ENCODE measurements at regions not wholly inside any gene's neighbourhood (a gene's known extent, or its start where the extent isn't known, plus 50 kb on each side); places are given as distances from the start of the nearest gene placed in this dataset.

DNA sequence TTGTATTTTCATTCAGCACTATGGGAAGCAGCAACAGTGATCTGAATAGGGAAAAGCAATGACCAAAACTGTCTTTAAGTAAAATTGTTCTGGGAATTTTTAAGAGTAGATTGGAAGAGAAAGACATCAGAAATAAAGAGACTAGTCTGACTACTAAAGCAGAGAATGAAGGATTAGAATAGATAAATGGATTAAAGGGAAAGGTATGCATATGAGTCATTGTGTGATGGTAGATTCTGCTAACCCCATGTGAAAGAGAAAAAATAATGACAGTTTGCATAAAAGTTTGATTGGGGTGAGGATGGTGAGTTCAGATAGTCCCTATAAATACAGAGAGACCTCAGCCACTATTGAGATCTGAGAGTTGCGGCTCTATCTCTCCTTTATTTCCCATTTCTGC, 139.6 kb upstream of the DCC start:
- H3K9me3 ChIP-seq (ENCODE audit: control insufficient read depth, insufficient read depth, low read length): no peaks in the 10 kb centered on the region
- TF ChIP-seq CTCF (IDR thresholded peaks at IDR 0.05; ENCODE audit: low read depth, low read length): no peak
- ChIA-PET POLR2A (no interaction called here), CTCF (no interaction called here)
- H3K4me3 ChIP-seq (ENCODE audit: low read depth, low read length): no peak overlapping the region
- no peaks in the 10 kb centered on the region for H3K27me3 ChIP-seq (ENCODE audit: control insufficient read depth, insufficient read depth, low read length)
- no peak for DNase-seq (ENCODE audit: low read depth, low spot score)
- no peak overlapping the region for H3K27ac ChIP-seq (ENCODE audit: low read depth, low read length)

DNA sequence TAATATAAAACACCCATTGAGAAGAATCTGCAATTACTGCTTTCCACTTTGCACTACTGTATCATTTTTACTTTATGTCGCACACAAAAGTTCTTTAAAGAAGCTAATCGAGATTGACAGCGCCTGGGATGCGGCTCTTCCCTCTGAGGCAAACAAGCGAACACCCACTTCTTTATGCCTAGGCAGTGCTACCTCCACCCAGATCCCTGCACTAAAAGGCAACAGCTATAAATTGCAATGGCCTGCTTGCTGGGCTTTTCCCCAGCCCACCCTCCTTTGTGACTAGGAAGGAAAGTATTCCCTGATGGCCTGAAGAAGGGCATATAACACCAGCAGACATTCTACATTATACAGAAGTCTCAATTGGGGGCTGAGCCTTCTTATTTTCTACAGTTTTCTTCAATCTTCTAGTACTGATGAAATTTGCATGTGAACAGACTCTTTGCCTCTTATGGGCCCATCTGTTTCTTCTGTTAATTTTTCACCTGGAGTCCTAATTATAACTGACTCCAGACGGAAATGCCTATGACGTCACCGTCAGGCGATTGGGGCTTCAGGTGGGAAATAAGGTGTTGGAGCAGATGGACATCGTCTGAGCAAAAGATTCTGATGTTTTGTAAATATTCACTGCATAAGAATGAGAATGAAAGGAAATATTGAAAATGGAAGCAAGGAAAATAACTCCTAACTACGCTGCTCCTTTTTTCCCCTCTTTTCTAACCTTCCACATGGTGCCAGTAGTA, 138.9 kb upstream of the DCC start:
- ChIA-PET POLR2A (no interaction called here), CTCF (no interaction called here)

GRCh38 chr18:52208646-52209045, 131.4 kb upstream of the DCC start:
- H3K27ac ChIP-seq (ENCODE audit: low read depth, low read length): no peak overlapping the region
- H3K9me3 ChIP-seq (ENCODE audit: control insufficient read depth, insufficient read depth, low read length): no peaks in the 10 kb centered on the region
- CTCF ChIA-PET: no interaction called here
- no peak overlapping the region for H3K4me3 ChIP-seq (ENCODE audit: low read depth, low read length)
- POLR2A ChIA-PET: no interaction called here
- no peaks in the 10 kb centered on the region for H3K27me3 ChIP-seq (ENCODE audit: control insufficient read depth, insufficient read depth, low read length)
- no peak for TF ChIP-seq CTCF (IDR thresholded peaks at IDR 0.05; ENCODE audit: low read depth, low read length)
- no peak for DNase-seq (ENCODE audit: low read depth, low spot score)

More for the DNA sequence above, 138.9 kb upstream of the DCC start:
- Histone ChIP-seq H3K27me3 (ENCODE audit: control insufficient read depth, insufficient read depth, low read length) (no peaks in the 10 kb centered on the region), H3K27ac (ENCODE audit: low read depth, low read length) (no peak overlapping the region), H3K4me3 (ENCODE audit: low read depth, low read length) (no peak overlapping the region), H3K9me3 (ENCODE audit: control insufficient read depth, insufficient read depth, low read length) (no peaks in the 10 kb centered on the region)
- no peak for DNase-seq (ENCODE audit: low read depth, low spot score)
- no peak for TF ChIP-seq CTCF (IDR thresholded peaks at IDR 0.05; ENCODE audit: low read depth, low read length)

DNA sequence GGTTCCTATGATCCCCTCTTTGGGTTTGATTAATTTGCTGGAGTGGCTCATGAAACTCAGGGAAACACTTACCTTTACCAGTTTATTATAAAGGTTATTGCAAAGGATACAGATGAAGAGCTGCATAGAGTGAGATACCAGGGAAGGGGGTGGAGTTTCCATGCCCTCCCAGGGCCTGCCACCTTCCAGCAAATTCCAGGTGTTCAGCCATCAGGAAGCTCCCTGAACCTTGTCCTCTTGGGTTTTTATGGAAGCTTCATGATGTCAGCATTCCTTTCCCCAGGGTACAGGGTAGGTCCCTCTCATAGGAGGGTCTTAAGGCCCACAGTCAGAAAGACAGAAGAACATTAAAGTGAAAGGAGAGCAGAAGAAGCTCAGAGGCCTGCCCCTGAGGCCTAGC, 123.9 kb upstream of the DCC start:
- H3K4me3 ChIP-seq (ENCODE audit: low read depth, low read length): no peak overlapping the region
- H3K27me3 ChIP-seq (ENCODE audit: control insufficient read depth, insufficient read depth, low read length): no peaks in the 10 kb centered on the region
- H3K27ac ChIP-seq (ENCODE audit: low read depth, low read length): no peak overlapping the region
- DNase-seq (ENCODE audit: low read depth, low spot score): no peak
- ChIA-PET POLR2A (no interaction called here), CTCF (no interaction called here)
- no peaks in the 10 kb centered on the region for H3K9me3 ChIP-seq (ENCODE audit: control insufficient read depth, insufficient read depth, low read length)
- TF ChIP-seq CTCF (IDR thresholded peaks at IDR 0.05; ENCODE audit: low read depth, low read length): no peak

DNA sequence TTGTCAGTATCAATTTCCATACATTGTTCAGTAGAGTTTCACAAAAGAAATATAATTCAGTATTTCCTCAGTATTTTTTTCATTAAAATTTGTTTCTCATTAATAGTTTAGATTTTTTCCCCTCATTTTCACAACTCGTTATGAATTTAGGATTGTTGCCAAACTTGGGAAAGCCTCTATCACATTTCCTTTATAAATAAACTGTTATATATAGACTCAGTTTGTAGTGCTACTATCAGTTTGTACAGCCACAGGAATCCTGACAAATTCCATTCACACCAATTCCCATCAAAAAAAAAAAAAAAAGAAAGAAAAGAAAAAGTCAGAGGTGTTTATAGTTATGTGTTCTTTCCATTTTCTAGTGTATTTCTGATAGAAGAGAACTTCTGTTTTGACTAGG, 123.3 kb upstream of the DCC start:
- POLR2A ChIA-PET: no interaction called here
- no peak overlapping the region for H3K27ac ChIP-seq (ENCODE audit: low read depth, low read length)
- no peaks in the 10 kb centered on the region for H3K27me3 ChIP-seq (ENCODE audit: control insufficient read depth, insufficient read depth, low read length)
- no peaks in the 10 kb centered on the region for H3K9me3 ChIP-seq (ENCODE audit: control insufficient read depth, insufficient read depth, low read length)
- no peak overlapping the region for H3K4me3 ChIP-seq (ENCODE audit: low read depth, low read length)
- no peak for TF ChIP-seq CTCF (IDR thresholded peaks at IDR 0.05; ENCODE audit: low read depth, low read length)
- DNase-seq (ENCODE audit: low read depth, low spot score): no peak
- CTCF ChIA-PET: no interaction called here

All from AG04450 (cell line).